Tibial nerve (tissue), 4 donors: ENCODE measurements at regions not wholly inside any gene's neighbourhood (a gene's known extent, or its start where the extent isn't known, plus 50 kb on each side); places are given as distances from the start of the nearest gene placed in this dataset.

Experiments
- CTCF ChIP-seq, 5 experiments: fragments of 200-600 bp in 3 of 5; fragments of 450-650 bp in 2 of 5; sonication (generic) in 3 of 5; IDR thresholded peaks; one replicate each; pipeline ENCODE4 v1.5.1; 2016 to 2019; ENCODE audit warnings: antibody characterized with exemption in 5 of 5, mild to moderate bottlenecking in 3 of 5, moderate library complexity in 2 of 5
- EP300 ChIP-seq, 2 donors: sonication (generic); formaldehyde crosslinking; IDR thresholded peaks; one replicate each; pipeline ENCODE4 v1.6.1; 2017; ENCODE audit warnings: antibody characterized with exemption in 2 of 2, mild to moderate bottlenecking in 1 of 2
- POLR2A ChIP-seq, 2 donors: fragments of 450-650 bp; IDR thresholded peaks; one replicate each; pipeline ENCODE4 v1.6.1; 2017; ENCODE audit warnings: antibody characterized with exemption in 2 of 2, mild to moderate bottlenecking in 2 of 2, moderate library complexity in 2 of 2

- TF ChIP-seq CTCF (IDR thresholded peaks at IDR 0.05) (no peak), POLR2A (IDR thresholded peaks at IDR 0.05) (no peak), EP300 (IDR thresholded peaks at IDR 0.05) (no peak)
Observed at GRCh38 chr10:118528426-118528825, 67.0 kb downstream of the PRLHR start.
